Gastroesophageal sphincter (tissue), 3 donors: ENCODE measurements at regions not wholly inside any gene's neighbourhood (a gene's known extent, or its start where the extent isn't known, plus 50 kb on each side); places are given as distances from the start of the nearest gene placed in this dataset.

Experiments used
- POLR2A ChIP-seq, 2 donors: fragments of 450-650 bp; IDR thresholded peaks; one replicate each; pipeline ENCODE4 v1.6.1; 2017; ENCODE audit warnings: antibody characterized with exemption in 2 of 2, mild to moderate bottlenecking in 2 of 2, moderate library complexity in 1 of 2
- TF ChIP-seq, protein P1 (sequence below), 4 experiments: fragments of 200-600 bp in 2 of 4; fragments of 450-650 bp in 2 of 4; sonication (generic) in 1 of 4; IDR thresholded peaks; one replicate each; pipeline ENCODE4 v1.5.1; 2017 to 2019; ENCODE audit warnings: antibody characterized with exemption in 4 of 4, mild to moderate bottlenecking in 2 of 4, moderate library complexity in 2 of 4

DNA sequence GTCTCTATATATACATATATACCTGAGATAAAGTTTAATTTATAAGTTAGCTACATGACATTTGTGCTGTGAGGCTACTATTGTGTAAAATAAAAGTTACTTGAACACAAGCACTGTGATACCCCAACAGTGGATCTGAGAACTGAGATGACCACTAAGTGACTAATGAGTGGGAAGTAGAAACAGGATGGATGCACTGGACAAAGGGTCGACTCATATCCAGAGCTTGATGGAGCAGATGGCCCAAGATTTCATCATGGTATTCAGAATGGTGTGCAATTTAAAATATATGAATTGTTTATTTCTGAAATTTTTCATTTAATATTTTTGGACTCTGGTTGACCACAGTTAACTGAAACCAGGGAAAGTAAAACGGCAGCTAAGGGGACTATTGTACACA, 908.6 kb upstream of the MDGA2 start:
- no peak for TF ChIP-seq POLR2A (IDR thresholded peaks at IDR 0.05)
- TF ChIP-seq, protein P1, sequence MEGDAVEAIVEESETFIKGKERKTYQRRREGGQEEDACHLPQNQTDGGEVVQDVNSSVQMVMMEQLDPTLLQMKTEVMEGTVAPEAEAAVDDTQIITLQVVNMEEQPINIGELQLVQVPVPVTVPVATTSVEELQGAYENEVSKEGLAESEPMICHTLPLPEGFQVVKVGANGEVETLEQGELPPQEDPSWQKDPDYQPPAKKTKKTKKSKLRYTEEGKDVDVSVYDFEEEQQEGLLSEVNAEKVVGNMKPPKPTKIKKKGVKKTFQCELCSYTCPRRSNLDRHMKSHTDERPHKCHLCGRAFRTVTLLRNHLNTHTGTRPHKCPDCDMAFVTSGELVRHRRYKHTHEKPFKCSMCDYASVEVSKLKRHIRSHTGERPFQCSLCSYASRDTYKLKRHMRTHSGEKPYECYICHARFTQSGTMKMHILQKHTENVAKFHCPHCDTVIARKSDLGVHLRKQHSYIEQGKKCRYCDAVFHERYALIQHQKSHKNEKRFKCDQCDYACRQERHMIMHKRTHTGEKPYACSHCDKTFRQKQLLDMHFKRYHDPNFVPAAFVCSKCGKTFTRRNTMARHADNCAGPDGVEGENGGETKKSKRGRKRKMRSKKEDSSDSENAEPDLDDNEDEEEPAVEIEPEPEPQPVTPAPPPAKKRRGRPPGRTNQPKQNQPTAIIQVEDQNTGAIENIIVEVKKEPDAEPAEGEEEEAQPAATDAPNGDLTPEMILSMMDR (IDR thresholded peaks at IDR 0.05) = no peak
